ENCODE measurements at regions not wholly inside any gene's neighbourhood (a gene's known extent, or its start where the extent isn't known, plus 50 kb on each side); places are given as distances from the start of the nearest gene placed in this dataset.
"Not testable (repeated sequence)": the region's sequence is repeated elsewhere in the genome, so short reads cannot be mapped to it uniquely, and the experiment has no call there.

GRCh38 chr6:115544765-115545671 lies 515.7 kb downstream of the FRK start:
- DNase-seq (ENCODE audit: low read depth): no peak

- no peak for DNase-seq (ENCODE audit: low read depth)
Measured at GRCh38 chr6:115540077-115540869, 520.4 kb downstream of the FRK start.

GRCh38 chr6:115539531-115539930 lies 521.2 kb downstream of the FRK start:
- no peak for DNase-seq (ENCODE audit: low read depth)

GRCh38 chr6:115524821-115525220 lies 535.9 kb downstream of the FRK start:
- no peak for DNase-seq (ENCODE audit: low read depth)

GRCh38 chr6:115521747-115522146 lies 538.9 kb downstream of the FRK start:
- DNase-seq (ENCODE audit: low read depth): not testable (repeated sequence)

GRCh38 chr6:115514656-115515055 lies 546.0 kb downstream of the FRK start:
- DNase-seq (ENCODE audit: low read depth): no peak

- DNase-seq (ENCODE audit: low read depth): no peak
Measured at GRCh38 chr6:115512923-115513322, 547.8 kb downstream of the FRK start.

- DNase-seq (ENCODE audit: low read depth): no peak
Measured at GRCh38 chr6:115511771-115512170, 548.9 kb downstream of the FRK start.

- DNase-seq (ENCODE audit: low read depth): not testable (repeated sequence)
Measured at GRCh38 chr6:115502432-115502831, 558.3 kb downstream of the FRK start.

GRCh38 chr6:115495184-115495583 lies 565.5 kb downstream of the FRK start:
- DNase-seq (ENCODE audit: low read depth): no peak

- DNase-seq (ENCODE audit: low read depth): no peak
Measured at GRCh38 chr6:115487331-115487730, 573.4 kb downstream of the FRK start.

- DNase-seq (ENCODE audit: low read depth): no peak
Measured at GRCh38 chr6:115485400-115485799, 575.3 kb downstream of the FRK start.

- not testable (repeated sequence) for DNase-seq (ENCODE audit: low read depth)
Measured at GRCh38 chr6:115480543-115480942, 580.1 kb downstream of the FRK start.

GRCh38 chr6:115474443-115475041 lies 586.1 kb downstream of the FRK start:
- DNase-seq (ENCODE audit: low read depth): no peak

- no peak for DNase-seq (ENCODE audit: low read depth)
Measured at GRCh38 chr6:115468272-115469005, 592.3 kb downstream of the FRK start.

- no peak for DNase-seq (ENCODE audit: low read depth)
Measured at GRCh38 chr6:115467726-115468125, 593.0 kb downstream of the FRK start.

- no peak for DNase-seq (ENCODE audit: low read depth)
Measured at GRCh38 chr6:115460913-115461312, 599.8 kb downstream of the FRK start.

- no peak for DNase-seq (ENCODE audit: low read depth)
Measured at GRCh38 chr6:115456848-115457247, 603.8 kb downstream of the FRK start.

- no peak for DNase-seq (ENCODE audit: low read depth)
Measured at GRCh38 chr6:115443825-115444478, 616.7 kb downstream of the FRK start.

- DNase-seq (ENCODE audit: low read depth): no peak
Measured at GRCh38 chr6:115442323-115442722, 618.4 kb downstream of the FRK start.

- DNase-seq (ENCODE audit: low read depth): no peak
Measured at GRCh38 chr6:115441651-115442050, 619.0 kb downstream of the FRK start.

Data from activated T-cell treated with anti-CD3 and anti-CD28 coated beads for 24 hours (primary cell).